WI38 (cell line): ENCODE measurements at regions not wholly inside any gene's neighbourhood (a gene's known extent, or its start where the extent isn't known, plus 50 kb on each side); places are given as distances from the start of the nearest gene placed in this dataset.

Experiments used
- H3K4me3 ChIP-seq: 2 replicates; pipeline ENCODE4 v1.5.1; 2011; ENCODE audit warnings: low read depth, mild to moderate bottlenecking, control low read depth, low read length
- CTCF ChIP-seq: IDR thresholded peaks from 2 replicates; pipeline ENCODE4 v1.5.1; 2012; ENCODE audit warnings: low read depth, mild to moderate bottlenecking, control low read depth, low read length

DNA sequence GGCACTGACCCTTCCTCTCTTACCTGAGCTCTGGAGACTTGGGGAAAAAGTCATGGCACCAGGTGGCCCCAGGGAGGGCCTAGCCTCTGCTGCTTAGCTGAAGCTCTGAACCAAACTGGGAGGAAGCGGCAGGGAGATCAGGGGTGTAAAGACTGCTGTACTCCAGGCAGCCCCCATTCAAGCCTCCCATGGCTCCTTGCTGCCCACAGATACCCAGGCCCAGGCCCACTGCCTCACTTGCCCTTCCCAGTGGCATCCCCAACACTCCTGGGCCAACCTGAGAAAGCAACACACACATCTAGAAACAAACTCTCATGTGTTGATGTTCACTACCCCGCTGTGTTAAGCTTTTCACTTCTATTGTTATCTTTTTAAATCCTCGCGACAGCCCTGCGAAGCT lies 151.6 kb downstream of the C5orf15 start:
- H3K4me3 ChIP-seq, result no peak overlapping the region
- TF ChIP-seq CTCF, result no peak

DNA sequence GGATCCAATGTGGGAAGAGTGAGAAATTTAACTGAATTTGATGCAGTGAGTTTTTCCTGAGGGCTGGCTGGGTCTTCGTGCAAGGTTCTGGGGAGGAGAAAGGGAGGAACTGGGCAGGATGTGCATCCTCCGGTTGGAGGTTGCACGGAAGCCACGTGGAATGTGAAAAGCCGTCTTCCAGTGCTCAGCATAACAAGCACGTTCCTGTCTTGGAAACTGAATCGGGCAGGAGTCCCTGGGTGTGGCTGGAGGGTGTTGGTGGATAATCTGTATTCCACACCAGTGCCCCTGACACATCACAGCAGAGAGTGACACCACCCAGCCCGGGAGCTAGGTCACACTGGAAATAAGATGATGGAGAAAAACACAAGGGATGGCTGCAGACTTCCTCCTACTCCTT lies 154.3 kb downstream of the C5orf15 start:
- no peak overlapping the region for H3K4me3 ChIP-seq
- TF ChIP-seq CTCF, result no peak

GRCh38 chr5:133811168-133811567 lies 157.3 kb downstream of the C5orf15 start:
- H3K4me3 ChIP-seq, result no peak overlapping the region
- no peak for TF ChIP-seq CTCF

GRCh38 chr5:133809801-133810200 lies 158.6 kb downstream of the C5orf15 start:
- H3K4me3 ChIP-seq, result no peak overlapping the region
- TF ChIP-seq CTCF, result no peak

GRCh38 chr5:133807348-133807747 lies 161.1 kb downstream of the C5orf15 start:
- TF ChIP-seq CTCF, result no peak
- no peak overlapping the region for H3K4me3 ChIP-seq

GRCh38 chr5:133806847-133807246 lies 161.6 kb downstream of the C5orf15 start:
- no peak overlapping the region for H3K4me3 ChIP-seq
- TF ChIP-seq CTCF, result no peak

DNA sequence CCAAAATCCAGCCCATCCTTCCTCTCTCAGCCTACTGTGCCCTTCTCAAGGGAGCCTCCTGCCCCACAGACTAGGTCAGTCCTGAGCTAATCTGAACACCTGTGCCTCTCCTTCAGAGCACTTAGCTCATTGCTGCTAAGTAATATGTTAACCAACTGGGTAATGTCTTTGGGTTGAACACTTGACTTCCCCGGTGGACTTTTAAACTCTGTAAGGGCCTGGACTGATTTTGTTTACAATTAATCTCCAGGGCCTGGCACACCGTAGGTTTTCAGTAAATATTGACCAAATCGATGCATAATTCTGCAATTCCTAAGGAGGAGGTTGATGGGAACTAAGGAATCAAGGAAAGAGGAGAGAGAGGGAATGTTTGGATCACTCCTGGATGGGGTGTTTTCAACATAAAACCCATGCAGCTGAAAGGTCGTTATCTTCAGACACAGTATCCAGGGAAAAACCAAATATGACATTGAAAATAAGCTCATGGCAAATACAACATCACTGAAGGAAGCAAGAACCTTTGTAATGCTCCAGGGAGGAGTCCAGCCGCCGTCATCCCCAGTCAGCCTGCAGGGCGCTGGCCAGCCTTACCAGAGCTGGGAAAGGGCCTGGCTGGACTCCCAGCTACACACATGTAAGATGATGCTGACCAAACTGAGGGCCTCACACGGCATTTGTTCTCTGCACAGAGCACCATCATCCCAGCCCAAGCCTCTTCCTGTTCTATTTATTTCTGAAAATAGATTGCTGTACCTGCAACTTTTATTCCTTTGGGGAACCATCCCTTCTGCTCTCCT lies 166.3 kb downstream of the C5orf15 start:
- no peak for TF ChIP-seq CTCF
- H3K4me3 ChIP-seq, result no peak overlapping the region
